Peyer's patch (tissue), 4 donors: ENCODE measurements at regions not wholly inside any gene's neighbourhood (a gene's known extent, or its start where the extent isn't known, plus 50 kb on each side); places are given as distances from the start of the nearest gene placed in this dataset.

ENCODE experiments used
- POLR2A ChIP-seq, 2 donors: fragments of 450-650 bp; IDR thresholded peaks; one replicate each; pipeline ENCODE4 v1.5.1; 2017; ENCODE audit warnings: antibody characterized with exemption in 2 of 2, mild to moderate bottlenecking in 2 of 2, moderate library complexity in 2 of 2
- TF ChIP-seq, protein P1 (sequence below), 6 experiments: fragments of 450-650 bp in 4 of 6; fragments of 200-600 bp in 2 of 6; sonication (generic) in 1 of 6; IDR thresholded peaks; one replicate each; pipeline ENCODE4 v1.5.1; 2017 to 2019; ENCODE audit warnings: antibody characterized with exemption in 6 of 6, mild to moderate bottlenecking in 3 of 6, moderate library complexity in 1 of 6

GRCh38 chr4:180665994-180666824 lies 1577.0 kb upstream of the TENM3 start:
- TF ChIP-seq, protein P1, sequence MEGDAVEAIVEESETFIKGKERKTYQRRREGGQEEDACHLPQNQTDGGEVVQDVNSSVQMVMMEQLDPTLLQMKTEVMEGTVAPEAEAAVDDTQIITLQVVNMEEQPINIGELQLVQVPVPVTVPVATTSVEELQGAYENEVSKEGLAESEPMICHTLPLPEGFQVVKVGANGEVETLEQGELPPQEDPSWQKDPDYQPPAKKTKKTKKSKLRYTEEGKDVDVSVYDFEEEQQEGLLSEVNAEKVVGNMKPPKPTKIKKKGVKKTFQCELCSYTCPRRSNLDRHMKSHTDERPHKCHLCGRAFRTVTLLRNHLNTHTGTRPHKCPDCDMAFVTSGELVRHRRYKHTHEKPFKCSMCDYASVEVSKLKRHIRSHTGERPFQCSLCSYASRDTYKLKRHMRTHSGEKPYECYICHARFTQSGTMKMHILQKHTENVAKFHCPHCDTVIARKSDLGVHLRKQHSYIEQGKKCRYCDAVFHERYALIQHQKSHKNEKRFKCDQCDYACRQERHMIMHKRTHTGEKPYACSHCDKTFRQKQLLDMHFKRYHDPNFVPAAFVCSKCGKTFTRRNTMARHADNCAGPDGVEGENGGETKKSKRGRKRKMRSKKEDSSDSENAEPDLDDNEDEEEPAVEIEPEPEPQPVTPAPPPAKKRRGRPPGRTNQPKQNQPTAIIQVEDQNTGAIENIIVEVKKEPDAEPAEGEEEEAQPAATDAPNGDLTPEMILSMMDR (IDR thresholded peaks at IDR 0.05) = peak in 4 of 6 experiments; percentile 37 to 54 (median 50)
- no peak for TF ChIP-seq POLR2A (IDR thresholded peaks at IDR 0.05)
